ENCODE measurements at regions not wholly inside any gene's neighbourhood (a gene's known extent, or its start where the extent isn't known, plus 50 kb on each side); places are given as distances from the start of the nearest gene placed in this dataset.

DNA sequence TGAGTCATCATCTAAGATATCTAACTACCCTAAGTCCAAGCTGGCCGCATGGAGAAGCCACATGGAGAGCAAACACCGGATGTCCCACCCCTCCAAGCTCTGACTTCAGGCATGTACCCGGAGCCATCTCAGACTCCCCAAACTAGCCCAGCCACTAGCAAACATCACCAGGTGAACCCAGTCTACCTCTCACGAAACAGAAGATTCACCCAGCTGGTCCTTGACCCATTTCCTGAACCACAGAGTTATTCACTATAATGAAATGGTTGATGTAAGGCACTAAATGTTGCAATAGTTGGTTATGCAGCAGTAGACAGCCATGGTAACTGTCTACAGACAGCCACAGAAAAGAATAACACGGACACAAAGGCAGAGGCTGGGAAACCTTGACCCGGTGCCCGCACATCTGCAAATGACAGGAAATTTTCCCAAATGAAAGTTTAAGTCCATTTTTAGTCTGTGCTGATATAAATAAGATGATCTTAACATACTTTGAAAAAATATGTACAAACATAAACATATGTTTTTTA lies 265.5 kb upstream of the ATP10A start:
- H3K4me3 ChIP-seq = no peak overlapping the region
- ATAC-seq (peak; percentile 90), DNase-seq (peak; percentile 30 to 68 (median 48))
- peak overlapping the region in 2 of 4 donors; percentile 36 to 52 for H3K27ac ChIP-seq
- no peak for TF ChIP-seq POLR2A (IDR thresholded peaks at IDR 0.05)
- TF ChIP-seq CTCF (IDR thresholded peaks at IDR 0.05) = no peak
- peaks cover 16% of the 10 kb centered on the region for H3K4me1 ChIP-seq
- intact Hi-C loops (cut with DNase I) = no loop called here
- H3K27me3 ChIP-seq = no peaks in the 10 kb centered on the region
- WGBS, 2 donors = 47 to 49% methylated on average over 7 of the region's 7 CpGs
- no peaks in the 10 kb centered on the region for H3K36me3 ChIP-seq (replicated peaks in 1 of 2; ENCODE audit: insufficient read depth in 1 of 2, low read depth in 2 of 2)
- no peaks in the 10 kb centered on the region for H3K9me3 ChIP-seq

DNA sequence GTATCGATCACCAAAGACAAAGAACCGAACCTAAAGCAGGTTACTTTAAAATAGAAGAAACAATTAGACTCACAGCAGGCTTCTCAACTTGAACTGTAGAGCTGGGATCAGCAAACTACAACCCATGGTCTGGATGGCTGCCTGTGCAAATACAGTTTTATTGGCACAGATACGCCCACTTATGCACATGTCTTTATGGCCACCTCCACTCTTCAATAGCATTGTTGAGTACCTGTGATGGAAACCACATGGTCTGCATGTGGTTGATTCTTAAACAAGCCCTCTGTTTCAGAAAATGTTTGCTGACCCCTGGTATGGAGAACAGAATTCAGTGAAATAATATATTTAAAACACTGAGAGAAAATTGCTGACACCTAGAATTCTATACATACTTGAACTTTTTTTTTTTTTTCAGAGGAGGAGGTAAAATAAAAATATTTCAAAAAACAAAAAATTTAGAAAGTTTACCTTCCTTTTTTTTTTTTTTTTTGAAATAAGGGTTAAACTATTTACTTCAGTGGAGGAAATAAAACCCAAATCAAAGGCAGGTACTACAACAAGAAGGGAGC lies 263.8 kb upstream of the ATP10A start:
- H3K27ac ChIP-seq = no peak overlapping the region
- peak in 1 of 4 donors; percentile 19 for DNase-seq
- no peak for ATAC-seq
- H3K27me3 ChIP-seq = no peaks in the 10 kb centered on the region
- intact Hi-C loops (cut with DNase I) = no loop called here
- H3K4me1 ChIP-seq = peaks cover 16% of the 10 kb centered on the region
- TF ChIP-seq CTCF (IDR thresholded peaks at IDR 0.05) (no peak), POLR2A (IDR thresholded peaks at IDR 0.05) (no peak)
- no peaks in the 10 kb centered on the region for H3K9me3 ChIP-seq
- 59 to 66% methylated on average over 3 of the region's 3 CpGs for WGBS, 2 donors
- H3K4me3 ChIP-seq = no peak overlapping the region
- no peaks in the 10 kb centered on the region for H3K36me3 ChIP-seq (replicated peaks in 1 of 2; ENCODE audit: insufficient read depth in 1 of 2, low read depth in 2 of 2)

DNA sequence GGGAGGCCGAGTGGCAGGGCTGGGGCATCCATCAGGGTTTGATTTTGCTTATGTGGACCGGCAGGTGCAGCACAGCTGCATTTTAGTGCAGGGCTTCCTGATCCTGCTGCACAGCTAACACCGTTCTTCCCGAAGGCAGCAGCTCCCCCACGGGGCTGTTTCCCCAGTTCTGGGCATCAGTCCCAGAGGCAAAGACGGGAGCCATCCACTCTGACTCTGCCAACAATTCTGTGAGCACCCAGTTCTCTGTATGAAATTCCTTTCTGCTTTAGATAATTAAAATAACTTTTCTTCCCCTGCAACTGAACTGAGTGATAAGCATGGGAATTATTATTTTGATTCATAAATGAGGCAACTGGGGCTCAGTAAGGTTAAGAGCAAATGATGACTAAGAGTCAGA lies 262.9 kb upstream of the ATP10A start:
- no peak overlapping the region for H3K4me3 ChIP-seq
- H3K9me3 ChIP-seq = no peaks in the 10 kb centered on the region
- no peaks in the 10 kb centered on the region for H3K27me3 ChIP-seq
- peak in 1 of 7 experiments; percentile 16 for TF ChIP-seq CTCF (IDR thresholded peaks at IDR 0.05)
- no peak for TF ChIP-seq POLR2A (IDR thresholded peaks at IDR 0.05)
- WGBS, 2 donors = 21 to 37% methylated on average over 3 to 6 of the region's 6 CpGs
- H3K27ac ChIP-seq = no peak overlapping the region
- peaks cover 16% of the 10 kb centered on the region for H3K4me1 ChIP-seq
- DNase-seq = peak; percentile 36 to 59 (median 46)
- intact Hi-C loops (cut with DNase I) = no loop called here
- peak; percentile 59 for ATAC-seq
- no peaks in the 10 kb centered on the region for H3K36me3 ChIP-seq (replicated peaks in 1 of 2; ENCODE audit: insufficient read depth in 1 of 2, low read depth in 2 of 2)

GRCh38 chr15:26125664-26126063 lies 262.5 kb upstream of the ATP10A start:
- intact Hi-C loops (cut with DNase I) = no loop called here

More at GRCh38 chr15:26125664-26126063, 262.5 kb upstream of the ATP10A start:
- no peak for ATAC-seq
- TF ChIP-seq POLR2A (IDR thresholded peaks at IDR 0.05) (no peak), CTCF (IDR thresholded peaks at IDR 0.05) (no peak)
- Histone ChIP-seq H3K4me1 (peaks cover 16% of the 10 kb centered on the region), H3K4me3 (no peak overlapping the region), H3K27me3 (no peaks in the 10 kb centered on the region), H3K27ac (no peak overlapping the region), H3K9me3 (no peaks in the 10 kb centered on the region), H3K36me3 (replicated peaks in 1 of 2; ENCODE audit: insufficient read depth in 1 of 2, low read depth in 2 of 2) (no peaks in the 10 kb centered on the region)
- DNase-seq = no peak
- 81% methylated on average over 12 of the region's 12 CpGs; no CpG with 5 or more reads in 1 of the 2 donors for WGBS, 2 donors

All from body of pancreas (tissue), 4 donors.